HepG2 (cell line): ENCODE measurements at regions not wholly inside any gene's neighbourhood (a gene's known extent, or its start where the extent isn't known, plus 50 kb on each side); places are given as distances from the start of the nearest gene placed in this dataset.

Source experiments
- ATAC-seq: fragments of 200-7000 bp; cut with Tn5 transposase; 3 replicates; pipeline ENCODE4 v1.9.1; 2020; ENCODE audit warnings: mild to moderate bottlenecking, moderate library complexity
- BruUV-seq: library from RNA; stranded (reverse); fragments of 400-500 nt; replicated peaks from 2 replicates; lab custom pipeline; 2021; lab: Mats Ljungman, UMichigan
- CTCF ChIA-PET: fragments of 300-600 bp; formaldehyde crosslinking; extraction: SDS; loops from one replicate; lab custom pipeline; 2021; ENCODE audit warnings: low total read pairs, inconsistent platforms, low intra/inter-chr PET ratio; lab: Yijun Ruan, JAX
- POLR2A ChIA-PET: fragments of 350-600 bp; sonication (Branson Sonifier 250); formaldehyde crosslinking; loops from one replicate; lab custom pipeline; 2020; ENCODE audit warnings: antibody characterized with exemption, inconsistent platforms; lab: Yijun Ruan, JAX
- DNase-seq: peaks from one replicate; pipeline ENCODE4 v3.0.0-alpha.2; 2015; ENCODE audit warnings: low spot score
- FAIRE-seq: peaks from 3 replicates; lab custom pipeline; 2011; peaks lifted over from hg19 to GRCh38; lab: Jason Lieb, UNC
- H2AFZ ChIP-seq: one replicate; pipeline ENCODE4 v1.6.1; 2011; ENCODE audit warnings: low read length, inconsistent platforms
- H3K27ac ChIP-seq: fragments of 300-600 bp; 3 replicates; pipeline ENCODE4 v1.8.0; 2011; ENCODE audit warnings: mixed run types, mild to moderate bottlenecking, mixed read lengths, low read length, inconsistent platforms; ENCODE audit not compliant: insufficient read depth; ENCODE audit errors: extremely low read length
- H3K27me3 ChIP-seq, 2 experiments: fragments of 200-600 bp in 1 of 2; 2 replicates in 1 of 2; 3 replicates in 1 of 2; pipeline versions ENCODE4 v1.6.0 to v1.8.0; 2011; ENCODE audit warnings: low read length in 2 of 2, mild to moderate bottlenecking in 2 of 2, moderate library complexity in 2 of 2, inconsistent platforms in 1 of 2; ENCODE audit not compliant: insufficient read depth in 2 of 2, control insufficient read depth in 1 of 2
- H3K36me3 ChIP-seq, 2 experiments: fragments of 200-600 bp in 1 of 2; replicated peaks in 1 of 2; 2 replicates in 1 of 2; 3 replicates in 1 of 2; pipeline versions ENCODE4 v1.5.1 to v1.8.0; 2011; ENCODE audit warnings: low read length in 2 of 2, inconsistent platforms in 1 of 2; ENCODE audit not compliant: insufficient read depth in 2 of 2, control insufficient read depth in 1 of 2
- H3K4me1 ChIP-seq: 2 replicates; pipeline ENCODE4 v1.5.1; 2012; ENCODE audit warnings: low read length, inconsistent platforms; ENCODE audit not compliant: insufficient read depth
- H3K4me2 ChIP-seq: 2 replicates; pipeline ENCODE4 v1.6.0; 2011; ENCODE audit warnings: low read depth, low read length, inconsistent platforms
- H3K4me3 ChIP-seq, 3 experiments: fragments of 200-600 bp in 1 of 3; sonication (generic), shearing (Covaris generic) in 1 of 3; replicated peaks in 1 of 3; 2 replicates each; pipeline ENCODE4 v1.5.1; 2011 to 2016; ENCODE audit warnings: low read length in 3 of 3, inconsistent platforms in 2 of 3, low read depth in 2 of 3, mild to moderate bottlenecking in 2 of 3, control low read depth in 1 of 3, mixed read lengths in 1 of 3; ENCODE audit not compliant: insufficient read depth in 1 of 3
- H3K79me2 ChIP-seq: one replicate; pipeline ENCODE4 v1.6.1; 2011; ENCODE audit warnings: low read length, inconsistent platforms; ENCODE audit not compliant: insufficient read depth
- H3K9ac ChIP-seq: 2 replicates; pipeline ENCODE4 v1.6.0; 2011; ENCODE audit warnings: mild to moderate bottlenecking, low read depth, low read length, inconsistent platforms; ENCODE audit not compliant: insufficient read depth
- H3K9me3 ChIP-seq: 2 replicates; pipeline ENCODE4 v1.5.1; 2012; ENCODE audit warnings: mild to moderate bottlenecking, low read length
- H4K20me1 ChIP-seq: 2 replicates; pipeline ENCODE4 v1.6.0; 2011; ENCODE audit warnings: inconsistent platforms, mild to moderate bottlenecking, low read length, moderate library complexity; ENCODE audit not compliant: insufficient read depth
- CCAR2 ChIP-seq: fragments of 200-400 bp; formaldehyde crosslinking; optimal IDR thresholded peaks from 2 replicates; pipeline ENCODE3; 2018; ENCODE audit warnings: low read depth, mild to moderate bottlenecking, low read length, moderate library complexity
- HDAC2 ChIP-seq: sonication (generic); formaldehyde crosslinking; IDR thresholded peaks from 2 replicates; pipeline ENCODE4 v1.4.0; 2020; ENCODE audit warnings: missing genetic modification reagents
- KLF12 ChIP-seq: sonication (generic); formaldehyde crosslinking; IDR thresholded peaks from 2 replicates; pipeline ENCODE4 v1.4.0; 2020; ENCODE audit warnings: missing genetic modification reagents, borderline replicate concordance
- MIER3 ChIP-seq: IDR thresholded peaks from 2 replicates; pipeline ENCODE4 v1.6.1; 2016; ENCODE audit warnings: missing compliant biosample characterization, borderline replicate concordance
- ZFAT ChIP-seq: sonication (generic); formaldehyde crosslinking; conservative IDR thresholded peaks from 2 replicates; pipeline ENCODE4 v1.8.1; 2023; ENCODE audit warnings: missing genetic modification reagents, inconsistent platforms
- ZFP36L2 ChIP-seq: sonication (generic); formaldehyde crosslinking; IDR thresholded peaks from 2 replicates; pipeline ENCODE4 v1.4.0; 2020; ENCODE audit warnings: missing genetic modification reagents
- ZNF543 ChIP-seq: sonication (generic); formaldehyde crosslinking; IDR thresholded peaks from 2 replicates; pipeline ENCODE4 v1.4.0; 2020; ENCODE audit warnings: mild to moderate bottlenecking, missing genetic modification reagents
- in situ Hi-C: cut with HindIII; loops from 2 replicates; pipeline ENCODE4 v1.10.0; 2017; ENCODE audit warnings: low pct_unique_long_range_greater_than_20kb; ENCODE audit not compliant: extremely low pct_ligation_motif_present
- intact Hi-C: fragments of 100-400 bp; cut with micrococcal nuclease; formaldehyde crosslinking; loops from one replicate; pipeline ENCODE4 v1.10.0; 2022; ENCODE audit not compliant: unreplicated experiment
- TF ChIP-seq, protein P1 (sequence below): sonication (generic); formaldehyde crosslinking; IDR thresholded peaks from 2 replicates; pipeline ENCODE4 v1.9.0; 2021; ENCODE audit warnings: missing genetic modification reagents, mild to moderate bottlenecking, borderline replicate concordance
- TF ChIP-seq, protein P2 (sequence below): sonication (generic); formaldehyde crosslinking; IDR thresholded peaks from 2 replicates; pipeline ENCODE4 v1.4.0; 2020; ENCODE audit warnings: missing genetic modification reagents
- TF ChIP-seq, protein P3 (sequence below), 2 experiments: sonication (generic) in 1 of 2; formaldehyde crosslinking in 1 of 2; IDR thresholded peaks; 2 replicates each; pipeline versions ENCODE4 v1.6.1 to v1.9.0; 2014 to 2022; ENCODE audit warnings: antibody characterized with exemption in 1 of 2, borderline replicate concordance in 1 of 2, inconsistent platforms in 1 of 2, low read depth in 1 of 2, missing genetic modification reagents in 1 of 2
- TF ChIP-seq, protein P4 (sequence below): sonication (generic); formaldehyde crosslinking; IDR thresholded peaks from 2 replicates; pipeline ENCODE4 v1.4.0; 2020; ENCODE audit warnings: missing genetic modification reagents
- TF ChIP-seq, protein P5 (sequence below): sonication (generic); formaldehyde crosslinking; IDR thresholded peaks from 2 replicates; pipeline ENCODE4 v1.9.0; 2022; ENCODE audit warnings: low read depth, missing genetic modification reagents

DNA sequence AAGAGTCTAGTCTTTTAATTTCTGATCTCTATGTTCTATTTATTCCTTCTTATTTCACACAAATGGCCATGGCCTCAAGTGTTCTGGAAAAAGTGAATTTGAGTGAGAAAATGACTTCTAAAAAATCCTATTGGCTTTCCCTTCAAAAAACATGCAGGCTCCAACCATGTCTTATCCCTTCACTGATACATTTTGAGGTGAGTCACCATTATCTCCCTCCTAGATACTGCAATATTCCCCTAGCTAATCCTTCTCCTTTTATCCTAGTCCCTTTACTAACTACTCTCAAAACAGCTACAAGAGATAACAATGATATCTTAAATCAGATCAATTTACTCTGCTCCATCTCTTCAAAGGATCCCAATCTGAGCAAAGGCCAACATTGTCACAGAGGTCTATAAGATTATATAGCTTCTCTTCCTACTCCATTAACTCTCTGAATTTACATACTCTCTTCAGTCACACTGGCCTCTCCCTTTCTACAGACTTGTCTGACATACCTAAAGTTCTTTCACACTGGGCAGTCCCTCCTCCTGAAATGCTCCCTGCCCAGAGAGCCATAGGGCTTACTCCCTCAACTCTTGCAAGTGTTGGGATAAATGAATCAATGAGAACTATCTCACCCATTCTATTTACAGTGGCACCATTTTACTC, 129.2 kb downstream of the TENT5A start:
- no peak for FAIRE-seq
- Histone ChIP-seq H3K9ac (no peak overlapping the region), H4K20me1 (no peaks in the 10 kb centered on the region), H3K9me3 (no peaks in the 10 kb centered on the region), H3K36me3 (no peaks in the 10 kb centered on the region), H2AFZ (no peak overlapping the region), H3K79me2 (no peaks in the 10 kb centered on the region), H3K4me1 (no peaks in the 10 kb centered on the region), H3K4me3 (no peak overlapping the region), H3K27me3 (no peaks in the 10 kb centered on the region), H3K4me2 (no peak overlapping the region), H3K27ac (no peak overlapping the region)
- BruUV-seq, result no TSS peak
- in situ Hi-C loops (no loop called here), intact Hi-C loops (no loop called here)
- DNase-seq, result no peak
- ChIA-PET POLR2A (no interaction called here), CTCF (no interaction called here)
- no peak for ATAC-seq
- TF ChIP-seq CCAR2, result no peak
- no peak for TF ChIP-seq ZFP36L2 (CRISPR knock-in tag)
- TF ChIP-seq, protein P1, sequence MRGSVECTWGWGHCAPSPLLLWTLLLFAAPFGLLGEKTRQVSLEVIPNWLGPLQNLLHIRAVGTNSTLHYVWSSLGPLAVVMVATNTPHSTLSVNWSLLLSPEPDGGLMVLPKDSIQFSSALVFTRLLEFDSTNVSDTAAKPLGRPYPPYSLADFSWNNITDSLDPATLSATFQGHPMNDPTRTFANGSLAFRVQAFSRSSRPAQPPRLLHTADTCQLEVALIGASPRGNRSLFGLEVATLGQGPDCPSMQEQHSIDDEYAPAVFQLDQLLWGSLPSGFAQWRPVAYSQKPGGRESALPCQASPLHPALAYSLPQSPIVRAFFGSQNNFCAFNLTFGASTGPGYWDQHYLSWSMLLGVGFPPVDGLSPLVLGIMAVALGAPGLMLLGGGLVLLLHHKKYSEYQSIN (CRISPR knock-in tag), result no peak
- TF ChIP-seq, protein P2, sequence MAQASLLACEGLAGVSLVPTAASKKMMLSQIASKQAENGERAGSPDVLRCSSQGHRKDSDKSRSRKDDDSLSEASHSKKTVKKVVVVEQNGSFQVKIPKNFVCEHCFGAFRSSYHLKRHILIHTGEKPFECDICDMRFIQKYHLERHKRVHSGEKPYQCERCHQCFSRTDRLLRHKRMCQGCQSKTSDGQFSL (CRISPR knock-in tag), result no peak
- TF ChIP-seq HDAC2 (CRISPR knock-in tag), result no peak
- TF ChIP-seq, protein P3, sequence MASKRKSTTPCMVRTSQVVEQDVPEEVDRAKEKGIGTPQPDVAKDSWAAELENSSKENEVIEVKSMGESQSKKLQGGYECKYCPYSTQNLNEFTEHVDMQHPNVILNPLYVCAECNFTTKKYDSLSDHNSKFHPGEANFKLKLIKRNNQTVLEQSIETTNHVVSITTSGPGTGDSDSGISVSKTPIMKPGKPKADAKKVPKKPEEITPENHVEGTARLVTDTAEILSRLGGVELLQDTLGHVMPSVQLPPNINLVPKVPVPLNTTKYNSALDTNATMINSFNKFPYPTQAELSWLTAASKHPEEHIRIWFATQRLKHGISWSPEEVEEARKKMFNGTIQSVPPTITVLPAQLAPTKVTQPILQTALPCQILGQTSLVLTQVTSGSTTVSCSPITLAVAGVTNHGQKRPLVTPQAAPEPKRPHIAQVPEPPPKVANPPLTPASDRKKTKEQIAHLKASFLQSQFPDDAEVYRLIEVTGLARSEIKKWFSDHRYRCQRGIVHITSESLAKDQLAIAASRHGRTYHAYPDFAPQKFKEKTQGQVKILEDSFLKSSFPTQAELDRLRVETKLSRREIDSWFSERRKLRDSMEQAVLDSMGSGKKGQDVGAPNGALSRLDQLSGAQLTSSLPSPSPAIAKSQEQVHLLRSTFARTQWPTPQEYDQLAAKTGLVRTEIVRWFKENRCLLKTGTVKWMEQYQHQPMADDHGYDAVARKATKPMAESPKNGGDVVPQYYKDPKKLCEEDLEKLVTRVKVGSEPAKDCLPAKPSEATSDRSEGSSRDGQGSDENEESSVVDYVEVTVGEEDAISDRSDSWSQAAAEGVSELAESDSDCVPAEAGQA (IDR thresholded peaks at IDR 0.05; ENCODE audit: low read depth), result no peak
- TF ChIP-seq, protein P3 (CRISPR knock-in tag; IDR thresholded peaks at IDR 0.05; ENCODE audit: borderline replicate concordance), result no peak
- no peak for TF ChIP-seq ZFAT
- no peak for TF ChIP-seq MIER3
- TF ChIP-seq, protein P4, sequence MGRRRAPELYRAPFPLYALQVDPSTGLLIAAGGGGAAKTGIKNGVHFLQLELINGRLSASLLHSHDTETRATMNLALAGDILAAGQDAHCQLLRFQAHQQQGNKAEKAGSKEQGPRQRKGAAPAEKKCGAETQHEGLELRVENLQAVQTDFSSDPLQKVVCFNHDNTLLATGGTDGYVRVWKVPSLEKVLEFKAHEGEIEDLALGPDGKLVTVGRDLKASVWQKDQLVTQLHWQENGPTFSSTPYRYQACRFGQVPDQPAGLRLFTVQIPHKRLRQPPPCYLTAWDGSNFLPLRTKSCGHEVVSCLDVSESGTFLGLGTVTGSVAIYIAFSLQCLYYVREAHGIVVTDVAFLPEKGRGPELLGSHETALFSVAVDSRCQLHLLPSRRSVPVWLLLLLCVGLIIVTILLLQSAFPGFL, result no peak
- TF ChIP-seq KLF12, result no peak
- TF ChIP-seq, protein P5, sequence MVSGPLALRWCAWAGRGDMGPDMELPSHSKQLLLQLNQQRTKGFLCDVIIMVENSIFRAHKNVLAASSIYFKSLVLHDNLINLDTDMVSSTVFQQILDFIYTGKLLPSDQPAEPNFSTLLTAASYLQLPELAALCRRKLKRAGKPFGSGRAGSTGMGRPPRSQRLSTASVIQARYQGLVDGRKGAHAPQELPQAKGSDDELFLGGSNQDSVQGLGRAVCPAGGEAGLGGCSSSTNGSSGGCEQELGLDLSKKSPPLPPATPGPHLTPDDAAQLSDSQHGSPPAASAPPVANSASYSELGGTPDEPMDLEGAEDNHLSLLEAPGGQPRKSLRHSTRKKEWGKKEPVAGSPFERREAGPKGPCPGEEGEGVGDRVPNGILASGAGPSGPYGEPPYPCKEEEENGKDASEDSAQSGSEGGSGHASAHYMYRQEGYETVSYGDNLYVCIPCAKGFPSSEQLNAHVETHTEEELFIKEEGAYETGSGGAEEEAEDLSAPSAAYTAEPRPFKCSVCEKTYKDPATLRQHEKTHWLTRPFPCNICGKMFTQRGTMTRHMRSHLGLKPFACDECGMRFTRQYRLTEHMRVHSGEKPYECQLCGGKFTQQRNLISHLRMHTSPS (CRISPR knock-in tag), result no peak
- TF ChIP-seq ZNF543 (CRISPR knock-in tag), result no peak
